ENCODE measurements at regions not wholly inside any gene's neighbourhood (a gene's known extent, or its start where the extent isn't known, plus 50 kb on each side); places are given as distances from the start of the nearest gene placed in this dataset.

DNA sequence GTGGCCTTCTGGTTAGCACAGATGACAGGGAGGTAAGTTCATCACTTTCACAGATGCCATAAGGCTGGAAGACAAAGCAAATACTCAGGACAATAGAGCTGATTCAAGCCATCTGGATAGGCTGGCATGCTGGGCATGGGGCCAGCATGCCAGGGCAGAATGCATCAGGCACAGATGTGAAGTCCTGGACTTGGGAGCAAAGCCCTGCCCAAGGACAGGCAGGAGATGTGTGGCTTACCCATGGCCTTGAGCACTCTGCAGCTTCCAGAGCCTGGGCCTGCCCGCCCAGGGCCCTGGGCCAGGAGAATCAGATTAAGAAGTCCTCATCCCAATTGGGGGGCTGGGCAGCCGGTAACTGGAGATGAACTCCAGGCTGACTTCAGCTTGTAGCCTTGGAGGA is 135.7 kb upstream of the ZC3H12A start:
- TF ChIP-seq, protein P1, sequence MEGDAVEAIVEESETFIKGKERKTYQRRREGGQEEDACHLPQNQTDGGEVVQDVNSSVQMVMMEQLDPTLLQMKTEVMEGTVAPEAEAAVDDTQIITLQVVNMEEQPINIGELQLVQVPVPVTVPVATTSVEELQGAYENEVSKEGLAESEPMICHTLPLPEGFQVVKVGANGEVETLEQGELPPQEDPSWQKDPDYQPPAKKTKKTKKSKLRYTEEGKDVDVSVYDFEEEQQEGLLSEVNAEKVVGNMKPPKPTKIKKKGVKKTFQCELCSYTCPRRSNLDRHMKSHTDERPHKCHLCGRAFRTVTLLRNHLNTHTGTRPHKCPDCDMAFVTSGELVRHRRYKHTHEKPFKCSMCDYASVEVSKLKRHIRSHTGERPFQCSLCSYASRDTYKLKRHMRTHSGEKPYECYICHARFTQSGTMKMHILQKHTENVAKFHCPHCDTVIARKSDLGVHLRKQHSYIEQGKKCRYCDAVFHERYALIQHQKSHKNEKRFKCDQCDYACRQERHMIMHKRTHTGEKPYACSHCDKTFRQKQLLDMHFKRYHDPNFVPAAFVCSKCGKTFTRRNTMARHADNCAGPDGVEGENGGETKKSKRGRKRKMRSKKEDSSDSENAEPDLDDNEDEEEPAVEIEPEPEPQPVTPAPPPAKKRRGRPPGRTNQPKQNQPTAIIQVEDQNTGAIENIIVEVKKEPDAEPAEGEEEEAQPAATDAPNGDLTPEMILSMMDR (IDR thresholded peaks at IDR 0.05), result no peak
- TF ChIP-seq EP300 (IDR thresholded peaks at IDR 0.05) (no peak), POLR2AphosphoS5 (IDR thresholded peaks at IDR 0.05) (no peak)
